Calu3 (cell line): ENCODE measurements at regions not wholly inside any gene's neighbourhood (a gene's known extent, or its start where the extent isn't known, plus 50 kb on each side); places are given as distances from the start of the nearest gene placed in this dataset.

Experiments used
- BruUV-seq: library from RNA; stranded (reverse); fragments of 400-500 nt; replicated peaks from 2 replicates; lab custom pipeline; 2021; lab: Mats Ljungman, UMichigan
- CTCF ChIA-PET: fragments of 300-600 bp; sonication (Branson Sonifier 250); formaldehyde crosslinking; loops from one replicate; lab custom pipeline; 2022; ENCODE audit warnings: antibody characterized with exemption; lab: Charles Lee
- DNase-seq: peaks from one replicate; pipeline ENCODE4 v3.0.0; 2022
- H3K27ac Mint-ChIP-seq: one replicate; pipeline ENCODE4 v1.8.0; 2022; ENCODE audit warnings: mixed read lengths; ENCODE audit not compliant: unreplicated experiment
- H3K27me3 Mint-ChIP-seq: one replicate; pipeline ENCODE4 v1.8.0; 2022; ENCODE audit warnings: mixed read lengths; ENCODE audit not compliant: unreplicated experiment
- H3K36me3 Mint-ChIP-seq: one replicate; pipeline ENCODE4 v1.8.0; 2022; ENCODE audit warnings: mild to moderate bottlenecking, moderate library complexity, mixed read lengths; ENCODE audit not compliant: insufficient read depth, unreplicated experiment
- H3K4me1 Mint-ChIP-seq: one replicate; pipeline ENCODE4 v1.8.0; 2022; ENCODE audit warnings: mild to moderate bottlenecking, low read depth, mixed read lengths; ENCODE audit not compliant: unreplicated experiment
- H3K4me3 Mint-ChIP-seq: one replicate; pipeline ENCODE4 v1.8.0; 2022; ENCODE audit warnings: mild to moderate bottlenecking, low read depth, moderate library complexity, mixed read lengths; ENCODE audit not compliant: unreplicated experiment
- H3K9me3 Mint-ChIP-seq: one replicate; pipeline ENCODE4 v1.8.0; 2022; ENCODE audit warnings: low read depth, mixed read lengths; ENCODE audit not compliant: unreplicated experiment
- CTCF ChIP-seq: fragments of 200-600 bp; IDR thresholded peaks from one replicate; pipeline ENCODE4 v1.8.0; 2022; ENCODE audit warnings: antibody characterized with exemption; ENCODE audit not compliant: unreplicated experiment
- intact Hi-C: fragments of 100-400 bp; cut with micrococcal nuclease; formaldehyde crosslinking; loops from one replicate; pipeline ENCODE4 v1.10.0; 2022; ENCODE audit not compliant: unreplicated experiment

GRCh38 chr4:24642981-24643547, 58.7 kb upstream of the DHX15 start:
- peak; percentile 51 for DNase-seq
- Mint-ChIP-seq H3K36me3 (peaks cover 6% of the 10 kb centered on the region), H3K4me3 (peak overlapping the region; percentile 52)

GRCh38 chr4:24643774-24644520, 59.6 kb upstream of the DHX15 start:
- CTCF ChIA-PET, result interaction anchor here (0.6 kb wide), 1 partner anchor 9 kb away, joined by 6 read pairs; no protein-coding TSS in a partner anchor
- no peak for DNase-seq

More at GRCh38 chr4:24642981-24643547, 58.7 kb upstream of the DHX15 start:
- Mint-ChIP-seq H3K27ac (peak overlapping the region; percentile 82), H3K9me3 (no peaks in the 10 kb centered on the region), H3K4me1 (peaks cover 40% of the 10 kb centered on the region), H3K27me3 (no peaks in the 10 kb centered on the region)
- intact Hi-C loops, result loop anchor here (1.0 kb wide), 1 partner anchor 60 kb away; no protein-coding TSS in a partner anchor
- BruUV-seq, result no TSS peak
- CTCF ChIA-PET, result interaction anchor here (0.9 kb wide), 1 partner anchor 16 kb away, joined by 4 read pairs; no protein-coding TSS in a partner anchor
- TF ChIP-seq CTCF, result no peak

GRCh38 chr4:24644983-24645764, 60.8 kb upstream of the DHX15 start:
- no peaks in the 10 kb centered on the region for H3K9me3 Mint-ChIP-seq
- BruUV-seq, result no TSS peak
- no peak overlapping the region for H3K4me3 Mint-ChIP-seq
- no peak for TF ChIP-seq CTCF
- no peaks in the 10 kb centered on the region for H3K27me3 Mint-ChIP-seq
- peak overlapping the region; percentile 58 for H3K27ac Mint-ChIP-seq
- DNase-seq, result no peak
- H3K36me3 Mint-ChIP-seq, result peaks cover 6% of the 10 kb centered on the region
- intact Hi-C loops, result no loop called here
- peaks cover 40% of the 10 kb centered on the region for H3K4me1 Mint-ChIP-seq
- CTCF ChIA-PET, result interaction anchor here (0.6 kb wide), 1 partner anchor 8 kb away, joined by 6 read pairs; no protein-coding TSS in a partner anchor

More at GRCh38 chr4:24643774-24644520, 59.6 kb upstream of the DHX15 start:
- Mint-ChIP-seq H3K4me3 (no peak overlapping the region), H3K4me1 (peaks cover 40% of the 10 kb centered on the region), H3K27me3 (no peaks in the 10 kb centered on the region), H3K36me3 (peaks cover 6% of the 10 kb centered on the region), H3K9me3 (no peaks in the 10 kb centered on the region), H3K27ac (peak overlapping the region; percentile 36)
- BruUV-seq, result no TSS peak
- intact Hi-C loops, result loop anchor here (1.0 kb wide), 1 partner anchor 61 kb away; no protein-coding TSS in a partner anchor
- no peak for TF ChIP-seq CTCF

GRCh38 chr4:24645765-24646550, 61.6 kb upstream of the DHX15 start:
- no peaks in the 10 kb centered on the region for H3K9me3 Mint-ChIP-seq
- peaks cover 6% of the 10 kb centered on the region for H3K36me3 Mint-ChIP-seq
- BruUV-seq, result no TSS peak
- no peak overlapping the region for H3K4me3 Mint-ChIP-seq
- DNase-seq, result no peak
- CTCF ChIA-PET, result no interaction called here
- TF ChIP-seq CTCF, result no peak
- intact Hi-C loops, result no loop called here
- H3K27ac Mint-ChIP-seq, result no peak overlapping the region
- no peaks in the 10 kb centered on the region for H3K27me3 Mint-ChIP-seq
- H3K4me1 Mint-ChIP-seq, result peaks cover 47% of the 10 kb centered on the region
